ENCODE measurements at regions not wholly inside any gene's neighbourhood (a gene's known extent, or its start where the extent isn't known, plus 50 kb on each side); places are given as distances from the start of the nearest gene placed in this dataset.
A peak's percentile ranks its signal among the peaks of the same experiment; 100 is the strongest.

DNA sequence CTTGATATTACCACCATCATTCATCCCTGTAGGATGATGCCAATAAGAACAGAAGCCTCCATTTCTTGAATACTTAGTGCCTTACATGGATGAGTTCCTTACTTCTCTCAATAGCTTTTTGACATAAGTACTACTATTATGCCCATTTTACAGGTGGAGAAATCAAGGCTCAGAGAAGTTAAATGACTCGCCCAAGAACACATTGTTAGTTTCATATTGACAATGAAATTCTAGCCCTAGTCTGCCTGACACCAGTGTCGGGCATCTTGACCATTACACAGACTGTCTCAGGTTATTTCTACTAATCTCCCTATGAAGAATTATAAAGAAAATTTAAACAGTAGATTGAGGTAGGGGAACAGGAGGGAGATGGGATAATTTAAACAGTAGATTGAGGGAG is 52.5 kb upstream of the ARL8B start:
- Histone ChIP-seq H3K4me3 (replicated peaks in 1 of 4; ENCODE audit: control extremely low read depth in 1 of 4, insufficient read depth in 1 of 4, low read depth in 3 of 4, low read length in 4 of 4) (no peak overlapping the region), H3K4me2 (ENCODE audit: extremely low read depth, insufficient read depth, low read length) (no peak overlapping the region), H3K27ac (ENCODE audit: insufficient read depth, low read length) (no peak overlapping the region), H3K9ac (ENCODE audit: insufficient read depth, low read length) (no peak overlapping the region), H3K36me3 (ENCODE audit: control insufficient read depth, insufficient read depth, low read length) (no peaks in the 10 kb centered on the region), H3K9me3 (ENCODE audit: control insufficient read depth, insufficient read depth, low read depth, low read length) (no peaks in the 10 kb centered on the region), H3K27me3 (ENCODE audit: control insufficient read depth, insufficient read depth, low read length) (no peaks in the 10 kb centered on the region), H3K4me1 (ENCODE audit: control insufficient read depth, extremely low read depth, insufficient read depth, low read length) (no peaks in the 10 kb centered on the region), H2AFZ (ENCODE audit: low read length) (no peak overlapping the region), H4K20me1 (ENCODE audit: control insufficient read depth, extremely low read depth, insufficient read depth, low read length) (no peaks in the 10 kb centered on the region), H3K79me2 (ENCODE audit: control insufficient read depth, insufficient read depth, low read length) (no peaks in the 10 kb centered on the region)
- TF ChIP-seq EZH2 (IDR thresholded peaks at IDR 0.05; ENCODE audit: low read length, missing control alignments) = no peak
- no peak for TF ChIP-seq CTCF (conservative IDR thresholded peaks at IDR 0.05 in 1 of 2, IDR thresholded peaks at IDR 0.05 in 1 of 2; ENCODE audit: low read depth in 1 of 2, low read length in 2 of 2)
- no peak for DNase-seq (ENCODE audit: low read depth in 2 of 2)

DNA sequence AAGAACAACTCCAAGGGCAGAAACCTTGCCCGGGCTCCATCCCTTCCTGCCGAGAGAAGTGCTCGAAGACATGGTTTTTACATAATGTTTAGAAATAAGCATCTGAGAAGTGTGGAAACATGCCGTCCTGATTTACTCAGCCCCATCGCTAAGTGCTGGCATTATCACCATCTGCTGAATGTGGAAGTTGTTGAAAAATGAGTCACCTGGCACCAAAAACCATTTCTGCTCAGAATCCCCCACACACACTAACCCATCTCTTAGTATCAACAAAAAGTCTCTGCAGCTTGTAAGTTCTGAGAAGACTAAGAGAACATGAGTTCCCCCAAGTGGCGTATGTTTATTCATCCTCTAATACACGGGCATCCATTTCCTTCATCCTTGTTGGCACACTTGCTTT is 51.0 kb upstream of the ARL8B start:
- H3K4me2 ChIP-seq (ENCODE audit: extremely low read depth, insufficient read depth, low read length) = no peak overlapping the region

DNA sequence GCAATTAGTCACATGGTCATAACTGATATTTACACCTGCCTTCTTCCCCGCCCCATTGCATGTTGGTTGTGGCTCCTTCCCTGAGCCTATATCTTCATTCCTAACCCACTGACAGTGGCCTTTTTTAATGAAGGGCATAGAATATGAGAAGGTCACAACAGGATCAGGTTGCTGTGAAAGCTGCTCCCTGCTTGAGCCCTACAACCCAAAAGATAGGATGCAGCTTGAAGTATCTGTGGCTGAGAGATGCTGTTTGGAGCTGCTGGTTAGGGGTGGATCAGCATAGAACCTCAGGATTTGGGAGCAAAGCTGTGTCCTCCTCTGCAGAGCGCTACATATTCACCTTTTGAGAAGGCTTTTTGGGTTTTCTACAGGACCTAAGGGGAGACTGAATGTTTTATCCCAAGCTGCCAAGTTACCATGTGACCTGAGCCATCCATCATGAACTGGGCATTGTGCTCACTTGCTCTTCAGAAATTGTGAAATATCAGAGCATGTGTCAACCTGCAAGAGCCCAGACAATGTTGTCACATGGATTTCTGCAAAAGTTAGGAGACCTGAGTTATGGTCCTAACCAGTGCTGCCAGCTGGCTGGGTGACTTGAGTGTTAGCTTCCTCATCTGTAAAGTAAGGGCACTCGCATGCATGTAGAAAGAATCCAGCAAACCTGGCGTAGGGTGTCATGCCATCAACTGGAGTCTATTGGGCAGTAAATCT is 49.8 kb upstream of the ARL8B start:
- H3K9me3 ChIP-seq (ENCODE audit: control insufficient read depth, insufficient read depth, low read depth, low read length) = no peaks in the 10 kb centered on the region
- DNase-seq (ENCODE audit: low read depth in 2 of 2) = no peak
- no peak overlapping the region for H3K9ac ChIP-seq (ENCODE audit: insufficient read depth, low read length)
- no peaks in the 10 kb centered on the region for H3K79me2 ChIP-seq (ENCODE audit: control insufficient read depth, insufficient read depth, low read length)
- H3K36me3 ChIP-seq (ENCODE audit: control insufficient read depth, insufficient read depth, low read length) = no peaks in the 10 kb centered on the region
- H3K4me3 ChIP-seq (replicated peaks in 1 of 4; ENCODE audit: control extremely low read depth in 1 of 4, insufficient read depth in 1 of 4, low read depth in 3 of 4, low read length in 4 of 4) = no peak overlapping the region
- H4K20me1 ChIP-seq (ENCODE audit: control insufficient read depth, extremely low read depth, insufficient read depth, low read length) = no peaks in the 10 kb centered on the region
- H3K27ac ChIP-seq (ENCODE audit: insufficient read depth, low read length) = no peak overlapping the region
- TF ChIP-seq CTCF (conservative IDR thresholded peaks at IDR 0.05 in 1 of 2, IDR thresholded peaks at IDR 0.05 in 1 of 2; ENCODE audit: low read depth in 1 of 2, low read length in 2 of 2) = no peak
- no peak for TF ChIP-seq EZH2 (IDR thresholded peaks at IDR 0.05; ENCODE audit: low read length, missing control alignments)
- H3K4me2 ChIP-seq (ENCODE audit: extremely low read depth, insufficient read depth, low read length) = no peak overlapping the region
- no peaks in the 10 kb centered on the region for H3K4me1 ChIP-seq (ENCODE audit: control insufficient read depth, extremely low read depth, insufficient read depth, low read length)
- no peaks in the 10 kb centered on the region for H3K27me3 ChIP-seq (ENCODE audit: control insufficient read depth, insufficient read depth, low read length)
- H2AFZ ChIP-seq (ENCODE audit: low read length) = no peak overlapping the region

More for the DNA sequence above, 51.0 kb upstream of the ARL8B start:
- Histone ChIP-seq H2AFZ (ENCODE audit: low read length) (no peak overlapping the region), H3K27me3 (ENCODE audit: control insufficient read depth, insufficient read depth, low read length) (no peaks in the 10 kb centered on the region), H3K79me2 (ENCODE audit: control insufficient read depth, insufficient read depth, low read length) (no peaks in the 10 kb centered on the region), H3K27ac (ENCODE audit: insufficient read depth, low read length) (no peak overlapping the region), H4K20me1 (ENCODE audit: control insufficient read depth, extremely low read depth, insufficient read depth, low read length) (no peaks in the 10 kb centered on the region), H3K4me3 (replicated peaks in 1 of 4; ENCODE audit: control extremely low read depth in 1 of 4, insufficient read depth in 1 of 4, low read depth in 3 of 4, low read length in 4 of 4) (no peak overlapping the region), H3K9ac (ENCODE audit: insufficient read depth, low read length) (no peak overlapping the region), H3K9me3 (ENCODE audit: control insufficient read depth, insufficient read depth, low read depth, low read length) (no peaks in the 10 kb centered on the region), H3K36me3 (ENCODE audit: control insufficient read depth, insufficient read depth, low read length) (no peaks in the 10 kb centered on the region), H3K4me1 (ENCODE audit: control insufficient read depth, extremely low read depth, insufficient read depth, low read length) (no peaks in the 10 kb centered on the region)
- no peak for TF ChIP-seq EZH2 (IDR thresholded peaks at IDR 0.05; ENCODE audit: low read length, missing control alignments)
- no peak for TF ChIP-seq CTCF (conservative IDR thresholded peaks at IDR 0.05 in 1 of 2, IDR thresholded peaks at IDR 0.05 in 1 of 2; ENCODE audit: low read depth in 1 of 2, low read length in 2 of 2)
- peak; percentile 35 to 87 for DNase-seq (ENCODE audit: low read depth in 2 of 2)

Data from fibroblast of lung (primary cell).